ENCODE measurements at regions not wholly inside any gene's neighbourhood (a gene's known extent, or its start where the extent isn't known, plus 50 kb on each side); places are given as distances from the start of the nearest gene placed in this dataset.

DNA sequence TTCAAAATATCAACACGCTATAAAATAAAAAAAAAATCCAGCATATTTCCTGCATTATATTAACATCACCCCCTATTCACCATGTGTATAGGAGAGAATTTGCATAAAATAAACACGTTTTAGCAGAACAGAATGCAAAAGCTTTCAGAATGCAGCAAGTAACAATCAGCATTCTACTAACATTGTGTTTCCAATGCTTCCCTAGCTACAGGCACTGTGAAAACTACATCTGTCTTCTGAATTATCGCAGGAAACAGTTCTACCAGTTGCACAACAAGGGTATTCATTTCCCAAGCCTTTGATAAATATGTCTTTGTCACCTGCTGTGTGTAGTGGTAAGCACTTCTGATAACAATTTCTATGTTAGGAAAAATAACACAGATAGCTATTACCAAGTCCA, 1015.8 kb downstream of the CDH18 start:
- TF ChIP-seq, protein P1, sequence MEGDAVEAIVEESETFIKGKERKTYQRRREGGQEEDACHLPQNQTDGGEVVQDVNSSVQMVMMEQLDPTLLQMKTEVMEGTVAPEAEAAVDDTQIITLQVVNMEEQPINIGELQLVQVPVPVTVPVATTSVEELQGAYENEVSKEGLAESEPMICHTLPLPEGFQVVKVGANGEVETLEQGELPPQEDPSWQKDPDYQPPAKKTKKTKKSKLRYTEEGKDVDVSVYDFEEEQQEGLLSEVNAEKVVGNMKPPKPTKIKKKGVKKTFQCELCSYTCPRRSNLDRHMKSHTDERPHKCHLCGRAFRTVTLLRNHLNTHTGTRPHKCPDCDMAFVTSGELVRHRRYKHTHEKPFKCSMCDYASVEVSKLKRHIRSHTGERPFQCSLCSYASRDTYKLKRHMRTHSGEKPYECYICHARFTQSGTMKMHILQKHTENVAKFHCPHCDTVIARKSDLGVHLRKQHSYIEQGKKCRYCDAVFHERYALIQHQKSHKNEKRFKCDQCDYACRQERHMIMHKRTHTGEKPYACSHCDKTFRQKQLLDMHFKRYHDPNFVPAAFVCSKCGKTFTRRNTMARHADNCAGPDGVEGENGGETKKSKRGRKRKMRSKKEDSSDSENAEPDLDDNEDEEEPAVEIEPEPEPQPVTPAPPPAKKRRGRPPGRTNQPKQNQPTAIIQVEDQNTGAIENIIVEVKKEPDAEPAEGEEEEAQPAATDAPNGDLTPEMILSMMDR (conservative IDR thresholded peaks at IDR 0.05 in 1 of 2, IDR thresholded peaks at IDR 0.05 in 1 of 2; ENCODE audit: low read depth in 1 of 2, low read length in 2 of 2) = no peak
- no peak for TF ChIP-seq EZH2 (IDR thresholded peaks at IDR 0.05; ENCODE audit: low read length, missing control alignments)
